ENCODE measurements at regions not wholly inside any gene's neighbourhood (a gene's known extent, or its start where the extent isn't known, plus 50 kb on each side); places are given as distances from the start of the nearest gene placed in this dataset.

DNA sequence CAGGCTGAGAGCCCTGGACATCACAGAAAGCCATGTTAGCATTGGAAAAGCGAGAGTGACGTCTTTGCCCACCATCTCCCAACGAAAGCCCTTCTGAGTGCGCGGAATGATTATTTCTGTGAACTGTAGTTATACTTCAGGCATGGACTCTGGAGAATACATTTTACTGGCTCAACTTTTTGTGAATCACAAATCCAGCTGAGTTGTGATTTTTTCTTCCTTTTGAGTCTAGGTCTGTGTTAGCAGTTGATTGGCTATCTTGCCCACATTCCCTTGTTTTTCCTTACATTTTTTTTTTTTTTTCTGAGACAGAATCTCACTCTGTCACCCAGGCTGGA is 183.1 kb downstream of the INO80D start:
- TF ChIP-seq GLI4 (tag by site-specific recombination; IDR thresholded peaks at IDR 0.05), result no peak
- no peak for TF ChIP-seq KLF10 (tag by site-specific recombination; IDR thresholded peaks at IDR 0.05)
- TF ChIP-seq, protein P1, sequence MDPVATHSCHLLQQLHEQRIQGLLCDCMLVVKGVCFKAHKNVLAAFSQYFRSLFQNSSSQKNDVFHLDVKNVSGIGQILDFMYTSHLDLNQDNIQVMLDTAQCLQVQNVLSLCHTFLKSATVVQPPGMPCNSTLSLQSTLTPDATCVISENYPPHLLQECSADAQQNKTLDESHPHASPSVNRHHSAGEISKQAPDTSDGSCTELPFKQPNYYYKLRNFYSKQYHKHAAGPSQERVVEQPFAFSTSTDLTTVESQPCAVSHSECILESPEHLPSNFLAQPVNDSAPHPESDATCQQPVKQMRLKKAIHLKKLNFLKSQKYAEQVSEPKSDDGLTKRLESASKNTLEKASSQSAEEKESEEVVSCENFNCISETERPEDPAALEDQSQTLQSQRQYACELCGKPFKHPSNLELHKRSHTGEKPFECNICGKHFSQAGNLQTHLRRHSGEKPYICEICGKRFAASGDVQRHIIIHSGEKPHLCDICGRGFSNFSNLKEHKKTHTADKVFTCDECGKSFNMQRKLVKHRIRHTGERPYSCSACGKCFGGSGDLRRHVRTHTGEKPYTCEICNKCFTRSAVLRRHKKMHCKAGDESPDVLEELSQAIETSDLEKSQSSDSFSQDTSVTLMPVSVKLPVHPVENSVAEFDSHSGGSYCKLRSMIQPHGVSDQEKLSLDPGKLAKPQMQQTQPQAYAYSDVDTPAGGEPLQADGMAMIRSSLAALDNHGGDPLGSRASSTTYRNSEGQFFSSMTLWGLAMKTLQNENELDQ (tag by site-specific recombination; IDR thresholded peaks at IDR 0.05; ENCODE audit: low read depth), result no peak
- TF ChIP-seq, protein P2, sequence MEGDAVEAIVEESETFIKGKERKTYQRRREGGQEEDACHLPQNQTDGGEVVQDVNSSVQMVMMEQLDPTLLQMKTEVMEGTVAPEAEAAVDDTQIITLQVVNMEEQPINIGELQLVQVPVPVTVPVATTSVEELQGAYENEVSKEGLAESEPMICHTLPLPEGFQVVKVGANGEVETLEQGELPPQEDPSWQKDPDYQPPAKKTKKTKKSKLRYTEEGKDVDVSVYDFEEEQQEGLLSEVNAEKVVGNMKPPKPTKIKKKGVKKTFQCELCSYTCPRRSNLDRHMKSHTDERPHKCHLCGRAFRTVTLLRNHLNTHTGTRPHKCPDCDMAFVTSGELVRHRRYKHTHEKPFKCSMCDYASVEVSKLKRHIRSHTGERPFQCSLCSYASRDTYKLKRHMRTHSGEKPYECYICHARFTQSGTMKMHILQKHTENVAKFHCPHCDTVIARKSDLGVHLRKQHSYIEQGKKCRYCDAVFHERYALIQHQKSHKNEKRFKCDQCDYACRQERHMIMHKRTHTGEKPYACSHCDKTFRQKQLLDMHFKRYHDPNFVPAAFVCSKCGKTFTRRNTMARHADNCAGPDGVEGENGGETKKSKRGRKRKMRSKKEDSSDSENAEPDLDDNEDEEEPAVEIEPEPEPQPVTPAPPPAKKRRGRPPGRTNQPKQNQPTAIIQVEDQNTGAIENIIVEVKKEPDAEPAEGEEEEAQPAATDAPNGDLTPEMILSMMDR (tag by site-specific recombination; IDR thresholded peaks at IDR 0.05), result no peak
- no peak for TF ChIP-seq ZEB2 (tag by site-specific recombination; IDR thresholded peaks at IDR 0.05)
- TF ChIP-seq ZBTB20 (tag by site-specific recombination; IDR thresholded peaks at IDR 0.05), result no peak
- no peak for TF ChIP-seq TRIM28 (IDR thresholded peaks at IDR 0.05; ENCODE audit: borderline replicate concordance, low read length)
- TF ChIP-seq, protein P3, sequence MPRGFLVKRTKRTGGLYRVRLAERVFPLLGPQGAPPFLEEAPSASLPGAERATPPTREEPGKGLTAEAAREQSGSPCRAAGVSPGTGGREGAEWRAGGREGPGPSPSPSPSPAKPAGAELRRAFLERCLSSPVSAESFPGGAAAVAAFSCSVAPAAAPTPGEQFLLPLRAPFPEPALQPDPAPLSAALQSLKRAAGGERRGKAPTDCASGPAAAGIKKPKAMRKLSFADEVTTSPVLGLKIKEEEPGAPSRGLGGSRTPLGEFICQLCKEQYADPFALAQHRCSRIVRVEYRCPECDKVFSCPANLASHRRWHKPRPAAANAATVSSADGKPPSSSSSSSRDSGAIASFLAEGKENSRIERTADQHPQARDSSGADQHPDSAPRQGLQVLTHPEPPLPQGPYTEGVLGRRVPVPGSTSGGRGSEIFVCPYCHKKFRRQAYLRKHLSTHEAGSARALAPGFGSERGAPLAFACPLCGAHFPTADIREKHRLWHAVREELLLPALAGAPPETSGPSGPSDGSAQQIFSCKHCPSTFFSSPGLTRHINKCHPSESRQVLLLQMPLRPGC (tag by site-specific recombination; IDR thresholded peaks at IDR 0.05), result no peak
- TF ChIP-seq, protein P4, sequence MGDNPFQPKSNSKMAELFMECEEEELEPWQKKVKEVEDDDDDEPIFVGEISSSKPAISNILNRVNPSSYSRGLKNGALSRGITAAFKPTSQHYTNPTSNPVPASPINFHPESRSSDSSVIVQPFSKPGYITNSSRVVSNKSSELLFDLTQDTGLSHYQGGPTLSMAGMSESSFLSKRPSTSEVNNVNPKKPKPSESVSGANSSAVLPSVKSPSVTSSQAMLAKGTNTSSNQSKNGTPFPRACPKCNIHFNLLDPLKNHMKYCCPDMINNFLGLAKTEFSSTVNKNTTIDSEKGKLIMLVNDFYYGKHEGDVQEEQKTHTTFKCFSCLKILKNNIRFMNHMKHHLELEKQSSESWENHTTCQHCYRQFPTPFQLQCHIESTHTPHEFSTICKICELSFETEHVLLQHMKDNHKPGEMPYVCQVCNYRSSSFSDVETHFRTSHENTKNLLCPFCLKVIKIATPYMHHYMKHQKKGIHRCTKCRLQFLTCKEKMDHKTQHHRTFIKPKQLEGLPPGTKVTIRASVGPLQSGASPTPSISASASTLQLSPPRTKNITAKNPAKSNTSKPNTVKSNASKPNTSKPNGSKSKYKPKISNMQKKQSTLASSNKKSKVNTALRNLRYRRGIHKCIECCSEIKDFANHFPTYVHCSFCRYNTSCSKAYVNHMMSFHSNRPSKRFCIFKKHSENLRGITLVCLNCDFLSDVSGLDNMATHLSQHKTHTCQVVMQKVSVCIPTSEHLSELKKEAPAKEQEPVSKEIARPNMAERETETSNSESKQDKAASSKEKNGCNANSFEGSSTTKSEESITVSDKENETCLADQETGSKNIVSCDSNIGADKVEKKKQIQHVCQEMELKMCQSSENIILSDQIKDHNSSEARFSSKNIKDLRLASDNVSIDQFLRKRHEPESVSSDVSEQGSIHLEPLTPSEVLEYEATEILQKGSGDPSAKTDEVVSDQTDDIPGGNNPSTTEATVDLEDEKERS (tag by site-specific recombination; IDR thresholded peaks at IDR 0.05), result no peak
- TF ChIP-seq ZNF211 (tag by site-specific recombination; IDR thresholded peaks at IDR 0.05; ENCODE audit: low read depth), result no peak
- no peak for TF ChIP-seq GFI1B (tag by site-specific recombination; IDR thresholded peaks at IDR 0.05)
